ENCODE measurements at regions not wholly inside any gene's neighbourhood (a gene's known extent, or its start where the extent isn't known, plus 50 kb on each side); places are given as distances from the start of the nearest gene placed in this dataset.

DNA sequence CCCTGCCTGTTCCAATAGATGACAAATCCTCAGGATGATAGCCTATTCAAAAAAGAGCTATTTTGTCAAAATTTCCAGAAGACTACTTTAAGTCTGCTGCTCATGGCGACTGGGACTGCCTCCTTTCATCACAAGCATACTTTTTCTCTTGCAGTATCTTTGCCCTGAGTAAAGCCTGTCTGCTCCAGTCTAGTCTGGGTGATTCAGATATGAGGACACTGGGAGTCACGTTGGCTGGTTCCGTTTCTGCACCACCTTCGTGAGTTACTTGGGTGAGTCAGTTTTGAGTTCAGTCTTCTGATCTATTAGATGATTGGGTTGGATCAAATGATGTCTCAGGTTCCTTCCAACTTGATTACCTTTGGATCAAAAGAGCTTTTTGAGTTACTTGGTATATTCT is 301.3 kb upstream of the STXBP6 start:
- TF ChIP-seq POLR2A (IDR thresholded peaks at IDR 0.05): no peak
- TF ChIP-seq, protein P1, sequence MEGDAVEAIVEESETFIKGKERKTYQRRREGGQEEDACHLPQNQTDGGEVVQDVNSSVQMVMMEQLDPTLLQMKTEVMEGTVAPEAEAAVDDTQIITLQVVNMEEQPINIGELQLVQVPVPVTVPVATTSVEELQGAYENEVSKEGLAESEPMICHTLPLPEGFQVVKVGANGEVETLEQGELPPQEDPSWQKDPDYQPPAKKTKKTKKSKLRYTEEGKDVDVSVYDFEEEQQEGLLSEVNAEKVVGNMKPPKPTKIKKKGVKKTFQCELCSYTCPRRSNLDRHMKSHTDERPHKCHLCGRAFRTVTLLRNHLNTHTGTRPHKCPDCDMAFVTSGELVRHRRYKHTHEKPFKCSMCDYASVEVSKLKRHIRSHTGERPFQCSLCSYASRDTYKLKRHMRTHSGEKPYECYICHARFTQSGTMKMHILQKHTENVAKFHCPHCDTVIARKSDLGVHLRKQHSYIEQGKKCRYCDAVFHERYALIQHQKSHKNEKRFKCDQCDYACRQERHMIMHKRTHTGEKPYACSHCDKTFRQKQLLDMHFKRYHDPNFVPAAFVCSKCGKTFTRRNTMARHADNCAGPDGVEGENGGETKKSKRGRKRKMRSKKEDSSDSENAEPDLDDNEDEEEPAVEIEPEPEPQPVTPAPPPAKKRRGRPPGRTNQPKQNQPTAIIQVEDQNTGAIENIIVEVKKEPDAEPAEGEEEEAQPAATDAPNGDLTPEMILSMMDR (IDR thresholded peaks at IDR 0.05): no peak
